ENCODE measurements at regions not wholly inside any gene's neighbourhood (a gene's known extent, or its start where the extent isn't known, plus 50 kb on each side); places are given as distances from the start of the nearest gene placed in this dataset.

DNA sequence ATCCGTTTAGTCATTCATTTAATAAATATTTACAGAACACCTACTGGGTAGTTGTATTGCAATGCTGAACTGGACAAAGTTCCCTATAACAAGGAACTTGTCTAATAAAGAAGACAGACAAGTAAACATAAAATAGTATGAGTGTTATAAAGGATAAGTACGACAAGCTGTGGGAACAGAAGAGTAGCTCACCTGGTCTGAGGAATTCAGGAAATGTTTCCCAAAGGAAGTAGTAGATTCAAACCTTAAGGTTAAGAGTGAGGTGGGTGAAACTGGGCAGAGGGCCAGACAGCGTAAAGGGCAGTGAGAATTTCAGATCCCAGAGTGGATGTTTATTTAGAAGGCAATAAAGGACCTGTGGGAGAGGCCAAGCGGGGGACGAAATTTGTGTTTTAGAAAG, 72.3 kb upstream of the CD2AP start:
- 0 out of 2 replicates have a peak, but pooled peaks cover 3% of the 10 kb centered on the region for H3K4me1 ChIP-seq (ENCODE audit: control insufficient read depth, insufficient read depth, low read length)
- H3K36me3 ChIP-seq (ENCODE audit: control insufficient read depth, insufficient read depth, low read length): no peaks in the 10 kb centered on the region
- H3K4me3 ChIP-seq (ENCODE audit: low read depth, low read length): no peak overlapping the region
- no peak overlapping the region for H3K9ac ChIP-seq (ENCODE audit: low read depth, low read length)
- H3K27ac ChIP-seq (ENCODE audit: low read depth, low read length): no peak overlapping the region
- no peaks in the 10 kb centered on the region for H3K27me3 ChIP-seq (ENCODE audit: control insufficient read depth, insufficient read depth, low read length)
- no peaks in the 10 kb centered on the region for H3K9me3 ChIP-seq (ENCODE audit: control insufficient read depth, insufficient read depth, low read length)

DNA sequence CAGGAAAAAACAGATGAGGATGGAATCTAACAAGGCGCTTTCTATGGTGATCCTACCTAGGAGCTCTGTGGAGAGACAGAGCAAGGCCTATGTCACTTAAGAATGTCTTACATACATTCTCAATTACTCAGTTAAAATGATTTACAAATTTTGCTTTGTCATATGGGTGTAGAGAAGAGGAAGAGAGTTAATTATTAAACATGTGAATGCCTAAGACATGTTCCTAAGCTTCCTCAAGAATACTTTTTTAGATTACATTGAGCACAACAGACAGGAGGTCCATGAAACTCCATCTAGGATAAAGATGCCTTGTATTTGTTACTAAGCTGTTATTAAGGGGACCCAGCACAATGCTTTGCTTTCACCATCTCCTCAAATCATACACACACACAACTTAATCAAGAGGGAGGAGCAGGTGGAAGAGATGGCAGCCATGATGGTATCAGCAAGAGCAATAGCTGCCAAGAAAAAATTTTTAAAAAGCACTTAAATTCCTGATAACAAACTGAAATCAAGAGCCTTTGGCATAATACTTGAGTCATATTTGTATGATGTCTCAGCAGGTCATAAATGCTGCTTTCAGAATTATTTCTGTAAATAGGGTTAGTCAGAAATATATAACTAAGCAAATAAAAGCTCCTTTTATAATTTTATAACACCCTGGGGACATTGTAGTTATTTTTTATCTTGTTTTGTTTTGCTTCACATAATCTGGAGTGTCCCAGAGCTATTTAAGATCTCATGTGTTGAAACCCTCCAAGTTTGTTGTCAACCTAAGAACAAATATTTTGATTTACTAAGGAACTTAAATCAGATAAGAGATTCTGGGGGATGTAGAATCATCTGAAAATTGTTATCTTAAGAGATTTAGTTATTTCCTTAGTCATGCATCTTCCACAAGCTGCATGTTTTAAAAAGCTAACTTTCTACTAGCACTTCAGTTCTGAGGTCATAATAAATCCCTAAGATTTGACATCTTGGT, 70.0 kb upstream of the CD2AP start:
- Histone ChIP-seq H3K27ac (ENCODE audit: low read depth, low read length) (no peak overlapping the region), H3K4me1 (ENCODE audit: control insufficient read depth, insufficient read depth, low read length) (no peaks in the 10 kb centered on the region), H3K9me3 (ENCODE audit: control insufficient read depth, insufficient read depth, low read length) (no peaks in the 10 kb centered on the region), H3K9ac (ENCODE audit: low read depth, low read length) (no peak overlapping the region), H3K36me3 (ENCODE audit: control insufficient read depth, insufficient read depth, low read length) (no peaks in the 10 kb centered on the region), H3K27me3 (ENCODE audit: control insufficient read depth, insufficient read depth, low read length) (no peaks in the 10 kb centered on the region), H3K4me3 (ENCODE audit: low read depth, low read length) (no peak overlapping the region)

DNA sequence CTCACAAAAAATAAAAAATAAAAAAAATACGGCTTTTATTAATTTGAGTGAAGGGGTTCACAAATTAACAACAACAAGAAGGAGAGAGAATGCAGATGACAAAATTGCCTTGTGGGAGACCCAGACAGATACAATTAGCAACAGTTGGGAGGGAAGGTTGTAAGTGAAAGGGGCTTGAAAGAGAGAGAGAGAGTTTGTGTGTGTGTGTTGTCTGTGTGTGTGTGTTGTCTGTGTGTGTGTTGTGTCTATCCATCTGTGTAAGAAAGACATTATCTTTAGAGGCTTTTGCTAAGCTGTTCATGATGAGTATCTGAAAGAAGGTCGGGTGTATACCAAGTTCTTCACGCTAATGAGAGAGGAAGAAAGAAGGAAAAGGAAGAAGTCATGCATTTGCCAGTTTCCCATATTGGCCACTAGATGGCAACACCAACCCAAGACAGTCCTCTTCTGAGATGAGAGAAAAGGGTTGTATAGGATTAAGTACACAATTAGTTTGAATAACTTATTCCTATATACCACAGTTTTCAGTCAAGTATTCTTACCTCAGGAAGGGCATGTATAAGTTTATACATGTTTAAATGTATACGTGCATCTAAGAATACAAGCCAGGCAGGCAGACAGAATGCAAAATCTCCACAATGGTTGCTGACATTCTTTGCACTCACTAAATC, 63.7 kb upstream of the CD2AP start:
- Histone ChIP-seq H3K4me1 (ENCODE audit: control insufficient read depth, insufficient read depth, low read length) (peaks cover 9% of the 10 kb centered on the region), H3K36me3 (ENCODE audit: control insufficient read depth, insufficient read depth, low read length) (no peaks in the 10 kb centered on the region), H3K27ac (ENCODE audit: low read depth, low read length) (no peak overlapping the region), H3K9me3 (ENCODE audit: control insufficient read depth, insufficient read depth, low read length) (no peaks in the 10 kb centered on the region), H3K9ac (ENCODE audit: low read depth, low read length) (no peak overlapping the region), H3K27me3 (ENCODE audit: control insufficient read depth, insufficient read depth, low read length) (no peaks in the 10 kb centered on the region), H3K4me3 (ENCODE audit: low read depth, low read length) (peak overlapping the region; percentile 1; the same call in 1 of the 2 replicates)

DNA sequence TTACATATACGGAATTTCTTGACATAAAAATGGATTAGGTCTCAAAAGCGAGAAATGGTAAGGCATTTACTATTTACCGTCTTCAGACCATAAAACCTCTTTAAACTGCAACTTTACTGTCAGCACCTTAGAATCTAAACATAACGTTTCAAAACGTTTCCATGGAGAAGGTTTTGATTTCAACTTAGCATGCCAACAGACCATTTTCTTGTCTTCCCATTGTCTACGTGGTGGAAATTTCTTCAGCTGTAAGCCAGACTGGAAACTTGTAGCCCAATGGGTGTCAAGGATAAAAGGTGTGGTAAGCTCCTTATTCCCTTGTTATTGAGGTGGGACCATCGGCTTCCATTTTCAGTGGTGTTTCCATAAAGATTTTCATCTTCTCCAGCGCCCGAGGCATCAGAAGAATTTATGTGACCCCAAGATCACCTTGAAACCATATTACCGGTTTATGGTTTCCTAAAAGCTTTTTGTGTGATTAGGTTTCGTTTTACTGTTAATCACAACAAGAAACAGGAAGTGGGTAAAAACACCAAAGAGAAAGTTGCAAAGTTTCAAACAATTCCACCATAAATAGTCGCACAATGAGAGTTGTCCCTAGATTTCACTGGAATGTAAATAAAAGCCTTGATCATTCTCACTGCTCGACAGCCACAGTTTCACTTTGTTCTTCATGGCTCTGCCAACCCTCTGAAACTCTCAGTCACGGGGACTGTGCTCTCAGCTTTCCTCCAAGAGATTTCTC, 63.0 kb upstream of the CD2AP start:
- H3K27ac ChIP-seq (ENCODE audit: low read depth, low read length): peak overlapping the region; percentile 17
- peak overlapping the region; percentile 20; the same call in 1 of the 2 replicates for H3K9ac ChIP-seq (ENCODE audit: low read depth, low read length)
- peaks cover 9% of the 10 kb centered on the region for H3K4me1 ChIP-seq (ENCODE audit: control insufficient read depth, insufficient read depth, low read length)
- H3K36me3 ChIP-seq (ENCODE audit: control insufficient read depth, insufficient read depth, low read length): no peaks in the 10 kb centered on the region
- no peaks in the 10 kb centered on the region for H3K9me3 ChIP-seq (ENCODE audit: control insufficient read depth, insufficient read depth, low read length)
- H3K27me3 ChIP-seq (ENCODE audit: control insufficient read depth, insufficient read depth, low read length): no peaks in the 10 kb centered on the region
- H3K4me3 ChIP-seq (ENCODE audit: low read depth, low read length): peak overlapping the region; percentile 1; the same call in 1 of the 2 replicates

DNA sequence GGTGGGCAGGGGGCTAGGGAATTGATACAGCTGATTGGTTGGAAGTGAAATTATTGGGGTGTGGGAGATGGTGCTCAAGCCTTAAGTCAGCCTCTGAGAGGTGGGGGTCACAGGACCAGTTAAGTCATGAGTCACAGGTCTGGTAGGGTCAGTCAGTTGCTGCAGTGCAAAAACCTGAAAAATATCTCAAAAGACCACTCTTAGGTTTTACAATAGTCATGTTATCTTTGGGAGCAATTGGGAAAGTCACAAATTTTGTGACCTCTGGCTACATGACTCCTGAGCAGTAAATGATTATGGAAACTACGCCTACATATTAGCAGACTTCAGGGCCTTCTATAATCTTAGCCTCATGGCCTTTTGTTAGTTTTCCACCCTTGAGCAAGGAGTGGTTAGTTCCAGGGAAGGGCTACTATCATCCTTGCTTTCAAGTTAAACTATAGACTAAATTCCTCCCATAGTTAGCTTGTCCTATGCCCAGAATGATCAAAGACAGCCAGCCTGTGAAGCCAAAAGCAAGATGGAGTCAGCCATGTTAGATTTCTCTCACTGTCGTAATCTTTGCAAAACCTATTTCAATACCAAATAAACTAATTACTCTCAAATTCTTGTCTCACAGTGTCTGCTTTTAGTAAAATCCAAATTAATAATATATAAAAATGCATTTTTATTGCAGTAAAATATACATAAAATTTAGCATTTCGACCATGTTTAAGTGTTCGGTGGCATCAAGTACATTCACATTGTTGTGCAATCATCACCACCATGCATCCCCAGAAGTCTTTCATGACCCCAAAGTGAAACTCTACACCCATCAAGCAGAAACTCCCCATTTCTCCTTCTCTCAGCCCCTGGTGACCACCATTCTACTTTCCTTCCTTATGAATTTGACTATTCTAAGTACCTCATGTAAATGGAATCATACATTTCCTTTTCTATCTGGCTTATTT, 60.9 kb upstream of the CD2AP start:
- H3K9ac ChIP-seq (ENCODE audit: low read depth, low read length): no peak overlapping the region
- H3K36me3 ChIP-seq (ENCODE audit: control insufficient read depth, insufficient read depth, low read length): no peaks in the 10 kb centered on the region
- H3K4me3 ChIP-seq (ENCODE audit: low read depth, low read length): no peak overlapping the region
- H3K4me1 ChIP-seq (ENCODE audit: control insufficient read depth, insufficient read depth, low read length): peaks cover 9% of the 10 kb centered on the region
- H3K27me3 ChIP-seq (ENCODE audit: control insufficient read depth, insufficient read depth, low read length): no peaks in the 10 kb centered on the region
- H3K9me3 ChIP-seq (ENCODE audit: control insufficient read depth, insufficient read depth, low read length): no peaks in the 10 kb centered on the region
- H3K27ac ChIP-seq (ENCODE audit: low read depth, low read length): no peak overlapping the region

DNA sequence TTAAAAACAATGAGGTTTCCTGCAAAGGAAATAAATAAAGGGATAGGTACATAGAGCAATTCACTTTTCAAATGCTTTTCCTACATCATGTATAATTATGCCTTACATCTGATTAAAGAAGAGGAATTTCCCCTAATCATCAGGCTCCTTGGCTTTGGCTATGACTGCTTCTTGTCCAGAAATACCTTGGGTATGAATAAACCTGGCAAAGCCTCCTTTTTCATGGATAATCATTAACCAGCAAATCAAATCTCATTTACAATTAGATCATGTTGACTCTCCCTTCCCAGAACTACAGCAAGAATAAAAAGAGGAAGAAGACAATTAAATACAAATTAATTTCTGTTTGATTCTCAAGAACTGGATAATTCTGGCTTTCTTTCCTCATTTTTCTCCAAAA, 58.0 kb upstream of the CD2AP start:
- Histone ChIP-seq H3K9me3 (ENCODE audit: control insufficient read depth, insufficient read depth, low read length) (no peaks in the 10 kb centered on the region), H3K36me3 (ENCODE audit: control insufficient read depth, insufficient read depth, low read length) (no peaks in the 10 kb centered on the region), H3K4me1 (ENCODE audit: control insufficient read depth, insufficient read depth, low read length) (peaks cover 4% of the 10 kb centered on the region), H3K9ac (ENCODE audit: low read depth, low read length) (no peak overlapping the region), H3K27ac (ENCODE audit: low read depth, low read length) (no peak overlapping the region), H3K4me3 (ENCODE audit: low read depth, low read length) (no peak overlapping the region), H3K27me3 (ENCODE audit: control insufficient read depth, insufficient read depth, low read length) (no peaks in the 10 kb centered on the region)

DNA sequence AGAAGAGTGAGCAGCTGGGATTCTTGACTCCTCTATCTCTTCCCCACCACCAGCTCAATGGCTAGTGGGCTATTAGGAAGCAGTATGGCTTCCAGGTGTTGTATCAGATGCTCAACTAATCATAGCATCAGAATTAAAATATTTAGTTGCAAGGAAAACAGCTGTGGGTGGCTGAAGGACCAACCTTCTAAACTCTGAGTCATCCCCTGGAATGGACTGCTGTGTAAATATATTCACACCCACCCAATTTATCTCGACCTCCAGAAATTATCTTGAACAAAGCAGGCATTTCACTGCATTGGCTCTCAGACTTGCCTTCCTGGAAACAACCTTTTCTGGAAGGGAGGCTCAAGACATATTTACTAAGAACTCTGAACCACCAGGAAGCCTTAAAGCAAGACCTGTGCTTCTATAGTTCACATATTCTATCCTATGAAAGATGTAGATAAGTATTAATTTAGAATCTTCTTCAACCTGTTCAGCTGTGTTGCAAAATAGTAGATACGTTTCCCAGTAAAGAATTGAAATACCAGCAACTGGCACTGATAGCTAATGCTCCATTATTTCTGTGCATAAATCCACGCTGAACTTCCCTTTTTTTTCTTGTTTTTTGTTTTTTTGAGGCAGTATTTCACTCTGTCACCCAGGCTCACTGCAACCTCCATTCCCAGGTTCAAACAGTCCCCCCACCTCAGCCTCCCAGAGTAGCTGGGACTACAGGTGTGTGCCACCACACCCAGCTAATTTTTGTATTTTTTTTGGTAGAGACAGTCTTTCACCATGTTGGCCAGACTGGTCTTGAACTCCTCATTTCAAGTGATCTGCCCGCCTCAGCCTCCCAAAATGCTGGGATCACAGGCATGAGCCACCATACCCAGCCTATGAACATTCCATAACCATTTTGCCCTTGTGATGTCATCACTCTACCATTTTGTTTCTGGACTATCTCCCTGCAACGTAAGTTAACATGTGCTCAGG, 56.9 kb upstream of the CD2AP start:
- Histone ChIP-seq H3K4me1 (ENCODE audit: control insufficient read depth, insufficient read depth, low read length) (no peaks in the 10 kb centered on the region), H3K27ac (ENCODE audit: low read depth, low read length) (no peak overlapping the region), H3K4me3 (ENCODE audit: low read depth, low read length) (no peak overlapping the region), H3K27me3 (ENCODE audit: control insufficient read depth, insufficient read depth, low read length) (no peaks in the 10 kb centered on the region), H3K9ac (ENCODE audit: low read depth, low read length) (no peak overlapping the region), H3K9me3 (ENCODE audit: control insufficient read depth, insufficient read depth, low read length) (no peaks in the 10 kb centered on the region), H3K36me3 (ENCODE audit: control insufficient read depth, insufficient read depth, low read length) (no peaks in the 10 kb centered on the region)

DNA sequence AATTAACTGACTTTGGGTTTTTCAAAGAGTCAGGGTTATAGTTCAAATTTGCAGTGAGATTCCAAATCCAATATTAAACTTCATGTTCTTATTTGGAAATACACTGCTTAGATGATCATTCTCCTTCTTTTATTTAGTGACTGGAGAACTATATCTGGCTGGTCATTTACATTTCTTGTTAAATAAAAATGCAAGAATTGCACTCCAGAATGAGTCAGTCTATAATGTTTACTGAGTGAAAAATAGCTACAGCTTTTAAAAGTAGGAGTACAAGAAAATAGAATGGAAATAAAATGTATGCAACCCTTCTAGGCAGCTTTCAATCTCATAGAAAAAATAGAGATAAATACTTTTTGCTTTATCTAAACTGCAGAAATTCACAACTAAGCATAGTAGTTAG, 54.5 kb upstream of the CD2AP start:
- H3K27ac ChIP-seq (ENCODE audit: low read depth, low read length): no peak overlapping the region
- no peaks in the 10 kb centered on the region for H3K36me3 ChIP-seq (ENCODE audit: control insufficient read depth, insufficient read depth, low read length)
- no peaks in the 10 kb centered on the region for H3K27me3 ChIP-seq (ENCODE audit: control insufficient read depth, insufficient read depth, low read length)
- H3K9me3 ChIP-seq (ENCODE audit: control insufficient read depth, insufficient read depth, low read length): no peaks in the 10 kb centered on the region; the same call in 1 of the 2 replicates
- H3K4me1 ChIP-seq (ENCODE audit: control insufficient read depth, insufficient read depth, low read length): no peaks in the 10 kb centered on the region
- H3K9ac ChIP-seq (ENCODE audit: low read depth, low read length): no peak overlapping the region
- H3K4me3 ChIP-seq (ENCODE audit: low read depth, low read length): no peak overlapping the region

DNA sequence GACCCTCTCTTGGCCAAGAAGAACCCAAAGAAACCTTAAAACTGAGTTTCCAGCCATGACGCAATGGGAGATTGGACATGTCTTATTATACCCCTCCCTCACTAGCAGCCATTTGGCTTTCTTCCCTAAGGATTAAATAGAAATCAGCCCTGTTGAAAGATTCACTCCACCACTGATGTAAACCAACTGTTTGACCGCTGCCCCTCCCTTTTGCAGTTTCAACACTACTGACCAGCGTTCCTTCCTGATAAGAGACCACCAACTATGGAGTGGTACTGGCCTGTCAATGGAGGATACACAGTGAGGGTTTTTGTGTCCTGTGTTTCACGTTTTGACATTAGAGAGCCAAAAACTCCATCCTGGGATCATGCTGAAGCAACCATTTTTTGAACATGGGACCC, 53.2 kb upstream of the CD2AP start:
- Histone ChIP-seq H3K4me3 (ENCODE audit: low read depth, low read length) (no peak overlapping the region), H3K27ac (ENCODE audit: low read depth, low read length) (no peak overlapping the region), H3K4me1 (ENCODE audit: control insufficient read depth, insufficient read depth, low read length) (peaks cover 3% of the 10 kb centered on the region), H3K9ac (ENCODE audit: low read depth, low read length) (no peak overlapping the region), H3K36me3 (ENCODE audit: control insufficient read depth, insufficient read depth, low read length) (no peaks in the 10 kb centered on the region), H3K9me3 (ENCODE audit: control insufficient read depth, insufficient read depth, low read length) (no peaks in the 10 kb centered on the region; the same call in 1 of the 2 replicates), H3K27me3 (ENCODE audit: control insufficient read depth, insufficient read depth, low read length) (no peaks in the 10 kb centered on the region)
